Medulla oblongata (tissue), 1 donor: ENCODE measurements at regions not wholly inside any gene's neighbourhood (a gene's known extent, or its start where the extent isn't known, plus 50 kb on each side); places are given as distances from the start of the nearest gene placed in this dataset.
A peak's percentile ranks its signal among the peaks of the same experiment; 100 is the strongest.

Experiments
- DNase-seq: peaks from one replicate; pipeline ENCODE4 v3.0.0-alpha.2; 2015; ENCODE audit errors: extremely low spot score

DNA sequence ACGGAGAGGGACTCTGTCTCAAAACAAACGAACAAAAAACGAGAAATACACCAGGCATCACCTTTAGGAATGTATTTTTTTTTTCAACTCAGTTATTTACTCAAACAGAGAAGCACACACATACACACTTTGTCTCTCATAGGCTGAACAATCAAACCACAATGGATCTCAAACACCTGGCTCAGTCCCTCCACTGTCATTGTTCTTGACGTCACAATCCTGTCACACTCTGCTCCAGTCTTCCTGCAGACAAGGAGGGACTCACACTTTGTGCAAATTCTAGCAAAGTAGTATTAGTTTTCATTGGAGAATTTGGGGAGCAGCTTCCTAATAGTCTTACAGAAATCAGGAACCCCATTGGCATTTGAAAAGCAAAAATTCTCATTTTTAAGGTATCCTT lies 727.8 kb downstream of the BCL11B start:
- DNase-seq, result no peak

DNA sequence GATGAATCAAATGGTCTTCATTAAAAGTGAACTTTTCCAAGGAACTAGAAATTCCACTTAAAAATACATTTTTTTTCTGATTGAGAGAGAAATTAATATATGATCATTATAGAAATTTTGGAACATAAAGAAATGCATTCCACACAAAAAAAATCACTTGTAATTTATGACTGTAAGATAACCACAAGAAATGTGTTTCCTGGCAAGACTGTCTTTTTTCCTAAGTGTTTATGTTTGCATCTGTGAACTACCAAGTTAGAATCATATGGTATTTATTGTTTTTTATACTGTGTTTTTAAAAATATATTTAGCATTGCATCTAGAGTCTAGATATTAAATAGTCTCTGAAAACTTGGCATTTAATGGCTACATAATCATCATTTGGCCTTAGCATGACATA lies 726.8 kb downstream of the BCL11B start:
- DNase-seq, result no peak

DNA sequence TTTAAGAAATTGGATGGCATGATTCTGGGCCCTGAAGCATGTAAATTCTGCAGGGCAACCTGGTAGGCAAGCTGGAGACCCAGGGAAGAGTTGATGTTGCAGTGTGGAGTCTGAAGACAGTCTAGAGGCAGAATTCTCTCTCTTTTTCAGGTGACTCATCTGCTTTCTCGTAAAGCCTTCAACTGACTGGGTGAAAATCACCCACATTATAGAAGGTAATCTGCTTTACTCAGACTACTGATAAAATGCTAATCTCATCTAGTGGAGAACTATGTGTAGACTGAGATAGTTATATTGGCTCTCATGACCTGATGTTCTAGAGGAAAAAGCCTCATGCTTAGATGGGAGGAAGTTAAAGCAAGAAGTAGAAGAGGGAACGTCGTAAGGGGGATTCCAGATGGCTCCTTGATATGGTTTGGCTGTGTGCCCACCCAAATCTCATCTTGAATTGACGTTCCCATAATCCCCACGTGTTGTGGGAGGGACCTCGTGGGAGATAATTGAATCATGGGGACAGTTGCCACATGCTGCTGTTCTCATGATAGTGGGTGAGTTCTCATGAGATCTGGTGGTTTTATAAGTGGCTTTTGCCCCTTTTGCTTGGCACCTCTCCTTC lies 723.8 kb downstream of the BCL11B start:
- no peak for DNase-seq

DNA sequence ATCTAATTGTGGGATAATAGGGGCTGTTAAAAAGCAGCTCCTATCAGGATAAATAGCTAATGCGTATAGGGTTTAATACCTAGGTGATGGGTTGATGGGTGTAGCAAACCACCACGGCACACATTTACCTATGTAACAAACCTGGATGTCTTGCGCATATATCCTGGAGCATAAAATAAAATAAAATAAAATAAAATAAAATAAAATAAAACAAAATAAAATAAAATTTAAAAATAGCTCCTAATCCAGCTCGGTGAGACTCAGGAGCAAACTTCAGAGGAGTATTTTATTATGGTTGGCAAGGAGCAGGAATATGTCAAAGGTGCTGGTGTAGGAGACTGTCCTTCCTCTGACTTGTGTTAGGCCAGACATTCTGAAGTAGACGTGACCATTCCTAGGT lies 721.0 kb downstream of the BCL11B start:
- DNase-seq, result no peak

DNA sequence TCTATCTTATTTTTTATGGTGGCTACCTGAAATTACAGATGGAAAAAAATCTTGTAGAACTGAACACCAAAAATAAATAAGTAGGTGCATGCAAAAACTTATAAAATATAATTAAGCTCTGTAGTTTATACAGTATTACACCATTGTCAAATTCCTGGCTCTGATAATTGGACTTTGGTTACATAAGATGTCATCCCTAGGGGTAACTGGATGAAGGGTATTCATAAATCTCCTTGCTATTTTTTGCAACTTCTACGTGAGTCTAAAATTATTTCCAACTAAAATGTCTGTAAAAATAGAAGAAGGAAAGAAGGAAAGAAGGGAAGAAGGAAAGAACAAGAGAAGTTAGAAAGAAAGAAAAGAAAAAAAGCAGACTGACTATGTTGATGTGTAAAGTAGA lies 716.6 kb downstream of the BCL11B start:
- no peak for DNase-seq

DNA sequence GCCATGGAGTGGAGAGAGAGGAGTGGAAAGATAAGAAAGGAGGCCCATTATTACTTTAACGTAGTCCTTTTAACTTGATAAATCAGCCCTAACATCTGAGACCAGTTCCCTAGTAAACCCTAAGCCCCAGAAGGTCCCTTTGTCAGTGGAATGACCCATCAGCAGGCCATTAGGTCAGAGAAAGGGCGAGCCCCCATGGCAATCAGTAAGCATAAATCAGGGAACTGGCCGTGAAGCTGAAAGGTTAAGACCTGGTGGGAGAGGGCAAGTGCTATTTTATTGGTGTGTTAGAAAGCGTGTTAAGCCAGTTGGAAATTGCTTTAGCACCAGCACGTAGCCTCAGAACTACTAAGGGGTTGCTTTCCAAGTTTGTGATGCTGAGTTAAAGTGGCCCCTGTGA lies 708.0 kb downstream of the BCL11B start:
- DNase-seq, result no peak

DNA sequence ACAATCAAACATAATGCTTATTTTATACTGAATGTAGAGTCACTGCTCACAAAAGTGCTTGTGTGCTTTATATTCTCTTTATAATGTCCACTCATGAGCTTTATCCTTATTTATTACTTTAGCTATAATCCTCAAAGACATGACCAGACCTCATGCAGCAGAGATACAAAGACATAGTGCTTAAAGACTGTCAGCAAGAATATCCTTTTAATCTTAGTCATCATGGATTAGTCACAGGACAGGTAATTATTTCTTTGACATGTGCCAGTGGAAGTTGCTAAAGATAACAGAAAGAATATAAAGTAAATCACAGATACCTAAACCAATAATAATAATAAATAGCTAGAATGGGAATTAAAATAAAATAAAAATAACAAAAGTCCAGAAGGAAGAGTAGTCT lies 707.5 kb downstream of the BCL11B start:
- DNase-seq, result no peak

DNA sequence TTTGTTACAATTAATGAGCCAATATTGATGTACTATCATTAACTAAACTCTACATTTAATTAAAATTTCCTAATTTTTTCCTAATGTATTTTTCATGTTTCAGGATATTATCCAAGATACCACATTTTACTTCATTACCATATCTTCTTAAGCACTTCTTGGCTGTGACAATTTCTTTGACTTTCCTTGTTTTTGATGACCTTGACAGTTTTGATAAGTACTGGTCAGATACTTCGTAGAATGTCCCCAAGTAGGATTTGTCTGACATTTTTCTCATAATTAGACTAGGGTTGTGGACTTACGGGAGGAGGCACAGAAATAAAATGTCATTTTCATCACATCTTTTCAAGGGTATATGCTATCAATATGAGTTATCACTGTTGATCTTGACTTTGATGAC lies 700.9 kb downstream of the BCL11B start:
- no peak for DNase-seq

DNA sequence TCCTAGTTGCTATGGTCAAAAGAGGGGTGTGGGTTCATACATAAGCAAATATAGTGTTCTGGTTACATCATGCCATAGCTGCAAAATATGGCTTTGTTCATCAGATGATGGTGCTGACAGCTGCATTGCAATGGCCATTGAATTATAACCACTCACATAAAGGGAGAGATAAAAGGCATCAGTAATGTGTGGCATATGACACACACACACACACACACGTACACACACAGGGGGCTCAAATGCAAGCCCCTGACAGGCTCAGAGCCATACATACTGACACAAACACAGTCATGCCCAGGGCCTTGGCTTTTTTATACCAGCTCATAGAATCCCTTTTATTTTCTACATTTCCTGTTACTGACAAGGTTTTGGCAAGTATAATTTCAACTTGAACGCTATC lies 698.9 kb downstream of the BCL11B start:
- no peak for DNase-seq

DNA sequence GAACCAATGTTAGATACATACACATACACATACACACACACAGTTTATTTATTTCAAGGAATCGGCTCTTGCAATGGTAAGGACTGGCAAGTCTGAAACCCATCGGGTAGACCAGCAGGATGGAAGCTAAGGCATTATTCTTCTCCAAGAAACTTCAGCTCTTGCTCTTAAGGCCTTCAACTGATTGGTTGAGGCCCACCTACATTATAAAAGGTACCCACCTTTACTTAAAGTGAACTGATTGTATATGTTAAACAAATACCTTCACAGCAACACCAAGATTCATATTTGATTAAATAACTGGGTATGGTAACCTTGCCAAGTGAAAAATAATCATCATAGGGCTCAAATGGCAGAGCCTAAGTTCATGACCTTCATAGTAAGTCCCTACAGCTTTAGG lies 695.5 kb downstream of the BCL11B start:
- no peak for DNase-seq

- no peak for DNase-seq
These were observed 693.8 kb downstream of the BCL11B start for GRCh38 chr14:98578204-98578603.

DNA sequence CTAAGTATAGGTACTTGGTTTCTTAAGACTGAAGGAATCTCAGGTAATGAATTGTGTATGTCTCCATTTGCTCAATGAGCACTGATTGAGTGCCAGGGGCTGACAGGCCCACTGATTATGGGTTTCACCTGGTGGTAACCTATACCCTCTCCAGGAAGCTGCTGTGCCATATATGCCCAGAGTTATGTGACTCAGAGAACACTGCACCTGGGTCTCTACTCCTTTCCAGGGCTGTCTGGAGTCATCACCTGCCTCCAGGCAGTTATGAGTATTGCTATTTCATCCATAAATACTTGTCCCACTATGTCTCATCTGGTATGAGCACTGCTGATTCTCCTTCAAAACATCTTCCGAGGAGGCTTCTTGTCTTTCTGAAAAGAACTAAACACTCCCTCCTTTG lies 692.9 kb downstream of the BCL11B start:
- DNase-seq, result no peak

- no peak for DNase-seq
These were observed 691.8 kb downstream of the BCL11B start for GRCh38 chr14:98580131-98580678.

GRCh38 chr14:98582276-98582675 lies 689.7 kb downstream of the BCL11B start:
- DNase-seq, result no peak

DNA sequence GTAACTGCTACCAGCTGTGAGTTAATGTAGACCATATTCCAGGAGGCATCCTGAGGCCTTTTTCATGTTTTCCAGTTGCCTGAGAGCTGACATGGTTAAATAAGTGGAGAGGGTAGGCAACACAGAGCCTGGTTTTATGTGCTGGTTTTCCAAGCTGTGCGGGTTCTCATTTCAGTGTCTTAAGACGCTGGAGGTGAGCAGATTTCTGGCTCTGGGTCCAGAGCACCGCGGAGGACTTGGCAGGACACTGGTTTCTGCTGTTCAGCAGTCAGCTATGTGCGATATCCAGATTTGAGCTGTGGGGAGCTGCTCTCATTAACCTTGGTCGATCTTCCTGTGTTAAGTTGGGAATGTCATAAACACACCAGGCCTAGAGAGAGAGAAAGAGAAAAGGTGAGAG lies 680.8 kb downstream of the BCL11B start:
- DNase-seq, result no peak

GRCh38 chr14:98592611-98593170 lies 679.3 kb downstream of the BCL11B start:
- no peak for DNase-seq

DNA sequence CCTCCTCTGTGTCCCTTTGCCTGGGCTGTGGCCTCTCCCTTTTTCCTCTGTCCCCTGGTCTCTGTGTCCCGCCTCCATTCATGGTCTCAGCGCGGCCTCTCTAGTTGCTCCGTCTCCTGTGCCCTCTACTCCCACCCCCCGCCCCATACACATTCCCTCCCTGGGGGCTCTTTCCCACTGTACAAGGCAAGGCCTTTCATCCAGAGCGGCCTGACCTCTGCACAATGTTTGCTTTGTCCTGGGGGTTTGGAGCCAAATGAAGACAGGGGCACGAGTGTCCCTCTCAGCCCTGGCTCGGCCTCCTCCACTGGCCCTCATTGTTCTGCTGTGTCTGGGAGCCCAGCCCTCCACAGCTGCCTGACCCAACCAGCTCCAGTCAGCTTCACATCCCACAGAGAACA lies 678.6 kb downstream of the BCL11B start:
- peak; percentile 95 for DNase-seq

DNA sequence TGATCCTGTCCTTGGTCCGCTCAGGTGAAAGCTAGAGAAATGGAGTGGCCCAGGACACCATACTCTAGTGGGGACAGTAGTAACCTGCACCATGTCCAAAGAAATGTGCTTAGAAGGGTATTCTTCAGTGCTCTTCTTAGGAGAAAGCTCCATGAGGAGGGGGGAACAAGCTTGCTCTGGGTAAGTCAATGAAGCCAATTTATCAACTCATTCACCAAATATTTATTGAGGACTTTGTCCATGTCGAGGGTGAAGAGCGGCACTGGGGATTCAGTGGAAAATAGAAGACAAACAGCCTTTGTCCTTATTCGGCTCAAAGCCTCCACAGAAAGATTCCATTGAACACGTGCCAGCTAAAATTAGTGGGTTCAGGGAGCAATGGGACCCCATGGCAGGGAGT lies 677.8 kb downstream of the BCL11B start:
- peak; percentile 38 for DNase-seq

DNA sequence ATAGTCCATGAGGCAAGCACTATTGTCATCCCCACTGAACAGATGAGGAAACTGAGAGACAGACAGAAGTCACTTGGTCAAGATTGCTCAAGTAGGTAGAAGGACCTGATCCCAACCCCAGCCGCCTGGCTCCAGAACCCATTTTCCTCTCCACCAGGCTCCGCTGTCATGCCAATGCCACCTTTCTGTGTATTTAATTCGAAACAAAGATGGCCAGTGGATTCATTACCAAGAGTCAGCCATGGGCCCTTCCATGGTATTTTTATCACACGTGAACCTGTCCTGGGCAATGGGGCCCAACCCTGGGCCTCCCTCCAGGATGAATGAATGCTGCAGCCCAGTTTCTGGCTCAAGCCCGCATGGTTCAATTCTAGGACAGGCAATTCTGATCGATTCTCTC lies 673.4 kb downstream of the BCL11B start:
- no peak for DNase-seq

GRCh38 chr14:98599082-98599481 lies 672.9 kb downstream of the BCL11B start:
- DNase-seq, result no peak

DNA sequence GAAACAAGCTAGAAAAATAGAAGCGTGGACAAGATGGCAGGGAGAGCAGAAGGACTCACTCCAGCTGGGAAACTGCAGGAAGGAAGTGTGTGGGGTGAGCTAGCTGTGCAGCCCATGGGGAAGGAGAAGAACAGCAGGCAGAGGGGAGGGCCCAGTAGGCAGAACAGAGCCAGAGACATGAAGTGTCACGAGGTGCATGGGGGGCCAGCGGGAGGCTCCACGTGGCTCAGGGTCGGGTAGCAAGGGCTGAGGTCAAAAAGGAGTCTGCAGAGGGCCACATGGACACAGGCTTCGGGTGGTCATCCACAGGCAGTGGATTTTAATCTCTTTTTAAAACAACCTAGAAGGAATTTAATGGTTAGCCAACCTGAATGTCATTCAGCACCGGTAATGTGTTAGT lies 669.0 kb downstream of the BCL11B start:
- no peak for DNase-seq

GRCh38 chr14:98605043-98605442 lies 667.0 kb downstream of the BCL11B start:
- no peak for DNase-seq

DNA sequence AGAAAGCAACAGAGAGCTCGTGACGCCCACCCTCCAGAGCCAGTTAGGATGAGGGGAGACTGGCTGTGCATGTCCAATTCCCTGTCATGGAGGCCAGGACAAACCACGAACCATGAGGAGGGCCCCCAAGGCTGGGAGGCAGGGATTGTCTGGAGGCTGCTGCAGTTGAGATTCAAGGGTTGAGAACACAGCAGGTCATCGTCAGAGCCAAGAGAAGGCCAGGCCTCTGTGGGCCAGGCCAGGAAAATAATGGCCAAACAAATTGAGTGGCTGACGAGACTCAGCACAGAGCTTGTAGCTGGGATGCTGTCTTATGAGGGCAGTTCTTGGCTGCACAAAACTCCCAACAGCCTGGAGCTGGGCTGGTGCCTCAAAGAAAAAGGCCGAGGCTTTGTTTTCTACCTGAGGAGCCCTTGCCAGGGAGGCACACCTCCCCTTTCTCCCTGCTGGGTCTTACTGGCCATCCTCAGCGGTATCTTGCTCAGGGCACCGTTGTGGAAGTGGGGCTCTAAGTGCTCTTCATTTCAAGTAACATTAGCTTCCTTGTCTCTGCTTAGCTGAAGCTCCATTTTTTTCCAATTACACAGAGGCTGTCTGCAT lies 665.9 kb downstream of the BCL11B start:
- DNase-seq, result no peak

GRCh38 chr14:98606816-98607215 lies 665.2 kb downstream of the BCL11B start:
- DNase-seq, result no peak
